ENCODE measurements at regions not wholly inside any gene's neighbourhood (a gene's known extent, or its start where the extent isn't known, plus 50 kb on each side); places are given as distances from the start of the nearest gene placed in this dataset.

DNA sequence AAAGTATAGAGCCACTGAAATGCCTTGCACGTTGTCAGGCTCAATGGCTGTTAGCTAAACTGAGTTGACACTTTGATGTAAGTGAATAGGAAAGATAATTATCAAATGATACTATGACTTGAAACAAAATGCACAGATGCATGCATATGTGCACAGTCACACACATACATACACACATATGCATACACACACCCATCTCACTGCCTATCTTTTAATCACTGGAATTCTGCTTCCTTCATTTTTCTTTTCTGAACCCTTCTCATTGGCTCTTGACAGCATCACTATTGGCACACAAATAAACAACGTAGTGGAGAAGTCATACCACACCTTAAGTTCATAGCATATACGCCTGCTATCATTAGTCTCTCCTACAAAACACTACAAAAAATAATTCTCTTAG, 154.9 kb upstream of the NCKAP5 start:
- H3K4me3 Mint-ChIP-seq = no peak overlapping the region

DNA sequence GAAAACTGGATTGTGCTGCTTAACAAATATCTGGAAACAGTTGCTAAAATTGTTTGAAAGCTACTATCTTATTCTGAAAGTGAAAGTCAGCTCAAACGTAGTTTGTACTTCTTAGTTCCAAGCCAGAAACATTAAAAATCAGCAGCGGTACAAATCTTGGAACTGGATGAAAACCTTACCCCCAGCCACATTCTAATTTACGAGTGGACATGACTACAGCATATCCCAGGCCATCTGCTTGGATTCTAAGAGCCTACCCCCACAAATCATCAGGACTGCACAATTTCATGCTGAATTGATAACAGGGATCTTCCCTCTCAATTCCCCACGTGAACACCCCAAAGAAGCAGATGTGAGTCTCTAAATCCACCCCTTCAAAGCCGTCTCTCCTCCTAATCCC, 158.7 kb upstream of the NCKAP5 start:
- H3K4me1 Mint-ChIP-seq = peaks cover 7% of the 10 kb centered on the region
- no peaks in the 10 kb centered on the region for H3K36me3 Mint-ChIP-seq
- no peak overlapping the region for H3K27ac Mint-ChIP-seq
- no peaks in the 10 kb centered on the region for H3K9me3 Mint-ChIP-seq
- no peak for DNase-seq (ENCODE audit: low spot score in 2 of 2)
- no peak overlapping the region for H3K4me3 Mint-ChIP-seq
- ATAC-seq = no peak

More for the DNA sequence above, 154.9 kb upstream of the NCKAP5 start:
- H3K27ac Mint-ChIP-seq = no peak overlapping the region
- no peaks in the 10 kb centered on the region for H3K36me3 Mint-ChIP-seq
- no peaks in the 10 kb centered on the region for H3K9me3 Mint-ChIP-seq
- DNase-seq (ENCODE audit: low spot score in 2 of 2) (no peak), ATAC-seq (no peak)
- H3K4me1 Mint-ChIP-seq = peaks cover 7% of the 10 kb centered on the region

DNA sequence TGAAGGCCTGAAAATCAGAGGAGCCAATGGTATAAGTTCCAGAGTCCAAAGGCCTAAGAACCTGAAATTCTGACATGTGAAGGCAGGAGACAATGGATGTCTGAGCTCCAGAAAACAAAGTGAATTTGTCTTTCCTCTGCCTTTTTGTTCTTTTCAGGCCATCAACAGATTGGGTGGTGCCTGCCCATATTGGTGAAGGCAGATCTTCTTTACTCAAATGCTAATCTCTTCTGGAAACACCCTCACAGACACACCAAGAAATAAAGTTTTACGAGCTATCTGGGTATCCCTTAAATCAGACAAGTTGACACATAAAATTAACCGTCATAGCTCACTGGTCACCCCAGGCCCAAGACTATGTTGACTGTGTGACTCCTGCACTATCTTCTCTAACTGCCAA, 163.8 kb upstream of the NCKAP5 start:
- ATAC-seq (no peak), DNase-seq (ENCODE audit: low spot score in 2 of 2) (no peak)
- peaks cover 5% of the 10 kb centered on the region for H3K4me1 Mint-ChIP-seq
- peaks cover 3% of the 10 kb centered on the region for H3K9me3 Mint-ChIP-seq
- no peak overlapping the region for H3K27ac Mint-ChIP-seq
- H3K4me3 Mint-ChIP-seq = no peak overlapping the region
- no peaks in the 10 kb centered on the region for H3K36me3 Mint-ChIP-seq

DNA sequence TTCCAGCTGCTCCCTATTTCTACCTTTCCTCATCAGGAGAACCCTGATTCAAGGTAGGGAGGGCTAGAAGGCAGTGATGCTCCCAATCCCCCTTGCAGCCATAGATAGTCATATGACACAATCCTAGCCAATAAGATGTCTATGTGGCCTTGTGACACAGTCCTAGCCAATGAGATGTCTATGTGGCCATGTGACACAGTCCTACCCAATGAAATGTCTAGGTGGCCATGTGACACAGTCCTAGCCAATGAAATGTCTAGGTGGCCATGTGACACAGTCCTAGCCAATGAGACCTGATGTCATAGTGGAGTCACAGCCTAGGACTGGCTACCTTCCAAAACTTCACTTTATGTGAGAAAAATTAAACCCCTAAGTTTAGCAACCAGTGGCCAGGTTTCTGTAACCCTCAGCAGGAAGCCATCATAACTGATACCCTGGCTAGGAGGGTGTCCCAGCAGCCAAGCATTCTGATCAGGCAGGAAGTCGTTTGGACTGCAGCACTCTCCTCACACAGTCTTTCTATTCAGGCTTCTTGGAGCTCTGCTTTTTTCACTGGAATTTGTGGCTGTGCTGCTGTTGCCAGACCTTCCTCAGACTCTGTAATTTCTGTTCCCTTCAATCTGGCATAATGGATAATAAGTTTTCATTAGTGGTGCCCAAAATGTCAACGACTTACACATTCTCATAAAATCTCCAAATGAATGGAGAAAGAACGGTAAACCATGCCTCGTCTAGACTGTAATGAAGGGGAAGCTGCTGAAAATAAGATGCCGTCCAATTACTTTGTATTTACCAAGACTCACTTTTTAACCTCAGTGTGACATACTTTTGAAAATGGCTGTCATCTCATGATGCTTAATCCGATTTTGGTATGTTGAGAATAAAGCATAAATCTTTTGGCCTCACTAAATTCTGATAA, 165.0 kb upstream of the NCKAP5 start:
- no peaks in the 10 kb centered on the region for H3K36me3 Mint-ChIP-seq
- H3K4me3 Mint-ChIP-seq = no peak overlapping the region
- ATAC-seq = no peak
- no peaks in the 10 kb centered on the region for H3K4me1 Mint-ChIP-seq
- H3K9me3 Mint-ChIP-seq = peaks cover 3% of the 10 kb centered on the region
- no peak overlapping the region for H3K27ac Mint-ChIP-seq
- DNase-seq (ENCODE audit: low spot score in 2 of 2) = no peak

DNA sequence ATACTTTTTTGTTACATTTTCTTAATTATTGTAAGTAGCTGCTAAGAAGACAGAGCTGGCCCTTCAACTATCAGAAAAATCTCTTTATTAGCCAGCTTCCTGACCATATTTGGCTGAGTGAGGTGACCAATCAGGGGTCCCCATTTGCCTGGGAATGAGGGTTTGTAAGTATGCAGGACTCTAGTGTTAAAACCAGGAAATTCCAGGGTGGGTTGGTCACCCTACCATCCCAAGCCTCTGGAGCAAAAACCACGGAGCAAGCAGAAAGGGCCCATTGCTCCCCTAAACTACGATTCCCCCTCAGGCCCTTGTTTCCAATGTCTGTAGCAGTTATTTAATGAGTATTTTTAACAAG, 165.6 kb upstream of the NCKAP5 start:
- no peak overlapping the region for H3K4me3 Mint-ChIP-seq
- H3K4me1 Mint-ChIP-seq = no peaks in the 10 kb centered on the region
- H3K36me3 Mint-ChIP-seq = no peaks in the 10 kb centered on the region
- H3K27ac Mint-ChIP-seq = no peak overlapping the region
- ATAC-seq (no peak), DNase-seq (ENCODE audit: low spot score in 2 of 2) (no peak)
- peaks cover 3% of the 10 kb centered on the region for H3K9me3 Mint-ChIP-seq

DNA sequence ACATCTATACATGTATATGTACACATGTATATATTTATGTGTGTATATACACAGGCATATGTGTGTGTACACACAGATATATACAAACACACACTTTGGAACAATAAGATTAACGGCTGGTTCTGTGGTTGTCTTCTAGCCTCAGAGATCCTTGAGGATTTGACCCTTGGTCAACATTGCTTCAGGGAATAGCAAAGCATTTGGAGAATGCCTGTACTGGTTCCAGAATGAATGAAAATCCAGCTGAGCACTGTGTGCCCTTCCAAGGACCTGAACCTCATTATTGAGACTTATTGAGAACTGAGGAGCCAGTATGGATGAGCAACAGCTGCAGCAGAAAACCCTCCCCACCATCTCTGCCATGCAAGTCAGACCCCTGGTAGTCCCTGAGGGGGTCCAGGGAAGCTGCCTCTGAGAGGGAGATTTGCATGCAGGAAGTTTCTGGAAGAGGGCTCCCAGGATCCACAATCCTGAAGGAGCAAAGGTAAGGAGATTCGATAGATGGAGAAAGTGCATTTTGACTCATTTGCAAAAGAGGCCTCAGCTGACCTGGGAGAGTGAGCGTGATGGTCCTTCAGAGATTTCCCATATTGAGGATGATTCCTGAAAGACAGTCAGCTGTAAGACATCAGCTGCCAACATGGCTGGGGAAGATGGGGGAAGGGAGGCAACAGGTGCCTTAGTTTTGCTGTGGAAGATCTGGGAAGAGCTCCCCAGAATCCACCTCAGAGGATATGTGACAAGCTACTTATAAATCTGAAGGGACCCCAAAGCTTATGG, 166.6 kb upstream of the NCKAP5 start:
- H3K36me3 Mint-ChIP-seq = no peaks in the 10 kb centered on the region
- DNase-seq (ENCODE audit: low spot score in 2 of 2) (no peak), ATAC-seq (no peak)
- no peak overlapping the region for H3K27ac Mint-ChIP-seq
- no peaks in the 10 kb centered on the region for H3K4me1 Mint-ChIP-seq
- H3K4me3 Mint-ChIP-seq = no peak overlapping the region
- peaks cover 3% of the 10 kb centered on the region for H3K9me3 Mint-ChIP-seq

DNA sequence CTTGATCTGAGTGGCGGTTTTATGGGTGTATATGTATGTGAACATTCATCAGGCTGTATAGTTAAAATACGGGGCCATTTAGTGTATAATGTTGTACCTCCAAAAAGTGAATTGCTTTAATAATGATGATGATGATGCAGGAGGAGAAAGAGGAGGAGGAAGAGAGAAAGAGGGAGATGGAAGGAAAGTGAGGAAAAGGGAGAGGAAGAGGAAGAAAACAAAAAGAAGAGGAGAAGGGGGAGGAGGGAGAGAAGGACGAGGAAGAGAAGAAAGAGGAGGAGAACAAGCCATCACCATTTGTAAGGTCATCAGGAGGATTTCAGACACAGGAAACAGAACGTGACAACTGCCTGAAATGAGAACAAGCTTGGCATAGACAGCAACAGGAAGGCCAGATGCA, 168.4 kb upstream of the NCKAP5 start:
- Mint-ChIP-seq H3K9me3 (peaks cover 3% of the 10 kb centered on the region), H3K4me1 (no peaks in the 10 kb centered on the region), H3K27ac (no peak overlapping the region), H3K4me3 (no peak overlapping the region), H3K36me3 (no peaks in the 10 kb centered on the region)
- ATAC-seq = no peak
- DNase-seq (ENCODE audit: low spot score in 2 of 2) = no peak

DNA sequence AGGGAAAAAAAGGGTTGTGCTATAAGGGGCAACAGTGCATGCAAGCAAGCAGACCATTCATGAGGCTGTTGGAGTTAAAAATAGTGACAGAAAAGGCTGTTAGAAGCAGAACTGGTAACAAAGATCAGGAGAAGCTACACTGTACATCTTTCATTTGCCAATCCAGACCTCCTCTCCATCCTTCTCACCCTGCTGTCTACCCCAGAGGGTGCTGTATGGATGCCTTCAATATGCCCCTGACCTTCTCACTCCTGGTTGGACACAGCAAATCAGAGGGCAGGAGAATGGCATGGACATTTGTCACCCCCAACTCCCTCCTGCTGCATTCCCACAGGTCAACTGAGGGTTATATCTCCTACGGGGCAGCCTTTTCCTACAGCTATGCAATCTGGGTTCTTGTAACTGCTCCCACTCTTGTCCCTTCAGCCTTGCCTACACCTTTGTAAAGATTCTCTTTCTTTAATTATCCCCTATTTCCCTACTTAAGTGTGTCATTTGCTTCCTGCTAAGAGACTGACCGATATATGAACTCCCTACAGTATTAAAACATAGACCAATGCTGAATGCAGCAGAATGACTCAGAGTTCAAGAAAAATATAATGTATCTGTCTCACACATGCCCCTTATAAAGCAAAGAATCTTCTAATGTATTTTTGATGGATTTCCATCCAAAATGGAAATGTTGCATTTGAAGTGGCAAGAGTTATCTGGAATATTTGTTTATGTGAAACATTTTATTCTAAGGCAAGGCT, 169.2 kb upstream of the NCKAP5 start:
- peak; percentile 39 for ATAC-seq
- H3K27ac Mint-ChIP-seq = no peak overlapping the region
- no peak for DNase-seq (ENCODE audit: low spot score in 2 of 2)
- H3K9me3 Mint-ChIP-seq = peaks cover 4% of the 10 kb centered on the region
- H3K4me1 Mint-ChIP-seq = no peaks in the 10 kb centered on the region
- no peaks in the 10 kb centered on the region for H3K36me3 Mint-ChIP-seq
- H3K4me3 Mint-ChIP-seq = no peak overlapping the region

DNA sequence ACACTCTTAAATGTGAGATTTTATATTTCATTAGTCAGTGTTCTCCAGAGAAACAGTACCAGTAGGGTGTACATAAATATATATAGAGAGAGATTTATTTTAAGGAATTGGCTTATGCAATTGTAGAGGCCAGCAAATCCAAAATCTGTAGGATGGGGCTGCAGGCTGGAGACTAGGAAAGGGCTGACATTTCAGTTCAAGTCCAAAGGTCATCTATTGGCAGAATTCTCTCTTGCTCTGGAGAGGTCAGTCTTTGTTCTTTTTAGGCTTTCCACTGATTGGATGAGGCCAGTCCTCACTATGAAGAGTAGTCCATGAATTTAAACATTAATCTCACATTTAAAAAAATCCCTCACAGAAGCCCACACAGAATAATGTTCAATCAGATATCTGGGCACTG, 170.8 kb upstream of the NCKAP5 start:
- Mint-ChIP-seq H3K4me1 (no peaks in the 10 kb centered on the region), H3K4me3 (no peak overlapping the region), H3K27ac (no peak overlapping the region), H3K9me3 (peaks cover 5% of the 10 kb centered on the region), H3K36me3 (no peaks in the 10 kb centered on the region)
- no peak for ATAC-seq
- DNase-seq (ENCODE audit: low spot score in 2 of 2) = no peak

DNA sequence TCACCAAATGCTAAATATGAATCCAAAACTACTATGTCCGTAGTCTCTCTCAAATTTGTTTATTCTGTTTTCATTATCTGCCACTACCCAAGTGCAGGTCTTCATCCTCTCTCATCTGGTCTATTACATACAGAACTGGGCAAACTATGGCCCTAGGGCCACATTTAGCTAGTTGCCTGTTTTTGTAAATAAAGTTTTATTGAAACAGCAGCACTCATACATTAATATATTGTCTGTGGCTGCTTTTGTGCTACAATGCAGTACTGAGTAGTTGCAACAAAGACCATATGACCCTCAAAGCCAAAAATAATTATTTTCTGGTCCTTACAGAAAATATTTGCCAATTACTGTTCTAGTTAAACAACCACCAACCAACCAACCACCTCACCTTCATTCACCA, 172.2 kb upstream of the NCKAP5 start:
- Mint-ChIP-seq H3K4me3 (no peak overlapping the region), H3K27ac (no peak overlapping the region), H3K9me3 (peaks cover 5% of the 10 kb centered on the region), H3K4me1 (no peaks in the 10 kb centered on the region), H3K36me3 (no peaks in the 10 kb centered on the region)
- no peak for DNase-seq (ENCODE audit: low spot score in 2 of 2)
- no peak for ATAC-seq

DNA sequence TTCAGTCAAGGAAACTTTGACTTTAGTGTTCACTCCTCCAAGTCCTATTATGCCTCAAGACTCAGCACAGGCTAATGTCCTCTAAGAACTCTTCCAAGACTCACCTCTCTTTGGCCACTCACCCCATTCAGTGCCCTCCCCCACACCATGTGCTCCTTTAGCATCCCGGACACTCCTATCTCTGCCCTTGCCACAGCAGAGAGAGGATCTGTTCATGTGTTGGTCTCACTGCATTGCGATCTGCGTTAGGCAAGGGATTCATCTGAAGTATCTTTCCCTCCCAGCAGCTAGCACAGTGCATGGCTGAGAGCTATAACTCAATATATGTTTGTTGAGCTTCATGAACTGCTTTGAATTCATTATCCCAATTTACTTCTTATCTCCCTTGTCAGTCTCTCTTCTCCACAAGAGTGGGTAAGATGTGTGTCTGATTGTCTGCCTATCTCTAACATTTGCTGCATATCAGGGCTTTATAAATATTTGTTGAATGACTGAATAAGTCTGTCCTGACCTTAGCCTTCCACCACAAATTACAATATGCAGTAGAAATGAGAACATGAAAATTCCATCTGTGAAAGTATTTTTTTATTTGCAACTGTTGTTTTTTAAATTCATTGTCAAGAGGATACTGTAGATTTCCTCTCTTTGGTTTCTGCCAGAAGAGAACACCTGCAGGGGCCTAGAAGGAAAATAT, 179.9 kb upstream of the NCKAP5 start:
- no peak for ATAC-seq
- Mint-ChIP-seq H3K27ac (no peak overlapping the region), H3K4me1 (no peaks in the 10 kb centered on the region), H3K4me3 (no peak overlapping the region), H3K36me3 (no peaks in the 10 kb centered on the region), H3K9me3 (no peaks in the 10 kb centered on the region)
- DNase-seq (ENCODE audit: low spot score in 2 of 2) = no peak

DNA sequence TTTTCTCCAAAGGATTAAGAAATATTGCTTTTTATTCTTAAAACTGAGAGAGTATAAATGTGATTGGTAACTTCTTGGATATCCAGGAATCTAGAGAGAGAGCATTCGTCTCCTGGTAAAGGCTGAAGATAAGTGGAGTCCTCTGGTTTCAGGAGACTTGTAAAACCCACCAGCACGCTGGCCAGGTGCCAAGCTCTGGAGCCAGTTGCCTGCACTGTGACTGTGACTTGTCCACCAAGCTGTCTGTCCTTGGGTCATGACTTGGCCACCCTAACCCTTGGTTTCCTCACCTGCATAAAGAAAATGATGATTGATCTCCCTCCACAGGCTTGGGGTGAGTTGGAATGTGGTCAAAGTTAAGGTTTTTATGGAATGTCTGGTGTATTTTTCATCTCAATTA, 185.4 kb upstream of the NCKAP5 start:
- Mint-ChIP-seq H3K36me3 (no peaks in the 10 kb centered on the region), H3K4me1 (no peaks in the 10 kb centered on the region), H3K27ac (no peak overlapping the region), H3K9me3 (no peaks in the 10 kb centered on the region), H3K4me3 (no peak overlapping the region)
- no peak for DNase-seq (ENCODE audit: low spot score in 2 of 2)
- no peak for ATAC-seq

DNA sequence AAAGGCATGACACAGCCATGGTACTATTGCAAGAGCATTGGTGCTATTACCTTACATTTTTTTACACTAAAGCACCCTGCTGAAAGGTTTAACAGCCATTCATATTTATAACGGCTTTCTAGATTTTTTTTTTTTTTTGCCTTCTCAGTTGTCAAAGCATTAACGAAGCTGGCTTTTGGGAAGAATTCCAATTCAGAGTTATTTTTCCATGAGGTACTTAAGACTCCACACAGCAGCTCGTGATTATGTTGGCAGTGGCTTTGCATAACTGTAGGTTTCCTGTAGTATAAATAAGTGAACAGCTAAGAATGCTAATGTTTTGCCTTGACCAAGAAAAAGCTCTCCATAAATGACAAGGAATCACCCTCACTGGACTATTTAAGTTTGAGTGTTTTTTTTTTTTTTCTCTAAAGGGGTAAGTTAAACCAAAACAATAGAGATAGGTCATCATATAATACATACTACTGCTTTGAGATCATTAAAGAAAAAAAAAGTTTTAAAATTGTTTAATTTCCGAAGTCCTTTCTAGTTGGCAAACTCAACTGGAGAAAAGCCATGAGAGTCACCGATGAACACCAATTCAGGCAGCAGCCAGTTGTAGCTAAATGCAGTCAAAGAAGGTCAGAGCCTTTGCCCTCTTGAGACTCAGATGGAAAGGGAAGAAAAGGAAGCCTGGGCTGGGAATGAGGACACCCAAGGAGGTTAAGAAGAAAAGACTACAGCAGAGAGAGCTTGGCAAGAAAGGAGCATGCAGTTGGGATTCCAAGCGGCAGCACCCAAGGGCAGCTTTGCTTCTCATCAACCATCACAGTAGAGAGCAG, 187.4 kb upstream of the NCKAP5 start:
- no peak overlapping the region for H3K27ac Mint-ChIP-seq
- ATAC-seq (no peak), DNase-seq (ENCODE audit: low spot score in 2 of 2) (no peak)
- H3K4me1 Mint-ChIP-seq = no peaks in the 10 kb centered on the region
- H3K4me3 Mint-ChIP-seq = no peak overlapping the region
- H3K9me3 Mint-ChIP-seq = no peaks in the 10 kb centered on the region
- no peaks in the 10 kb centered on the region for H3K36me3 Mint-ChIP-seq

DNA sequence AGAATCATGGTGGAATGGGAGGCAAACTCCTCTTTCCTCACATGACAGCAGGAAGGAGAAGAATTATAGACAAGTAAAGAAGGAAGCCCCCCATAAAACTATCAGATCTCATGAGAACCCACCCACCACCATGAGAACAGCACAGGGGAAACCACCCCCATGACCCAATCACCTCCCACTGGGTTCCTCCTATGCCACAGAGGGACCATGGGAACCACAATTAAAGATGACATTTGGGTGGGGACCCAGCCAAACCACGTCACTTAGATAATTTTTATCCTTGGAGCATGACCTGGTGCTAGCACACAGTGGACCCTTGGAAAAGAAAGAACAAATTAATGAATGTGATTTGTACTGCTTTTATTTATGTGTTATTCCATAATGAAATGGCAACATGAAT, 188.6 kb upstream of the NCKAP5 start:
- DNase-seq (ENCODE audit: low spot score in 2 of 2) (no peak), ATAC-seq (no peak)
- Mint-ChIP-seq H3K4me3 (no peak overlapping the region), H3K4me1 (no peaks in the 10 kb centered on the region), H3K36me3 (no peaks in the 10 kb centered on the region), H3K9me3 (no peaks in the 10 kb centered on the region), H3K27ac (no peak overlapping the region)
